ENCODE measurements at regions not wholly inside any gene's neighbourhood (a gene's known extent, or its start where the extent isn't known, plus 50 kb on each side); places are given as distances from the start of the nearest gene placed in this dataset.

DNA sequence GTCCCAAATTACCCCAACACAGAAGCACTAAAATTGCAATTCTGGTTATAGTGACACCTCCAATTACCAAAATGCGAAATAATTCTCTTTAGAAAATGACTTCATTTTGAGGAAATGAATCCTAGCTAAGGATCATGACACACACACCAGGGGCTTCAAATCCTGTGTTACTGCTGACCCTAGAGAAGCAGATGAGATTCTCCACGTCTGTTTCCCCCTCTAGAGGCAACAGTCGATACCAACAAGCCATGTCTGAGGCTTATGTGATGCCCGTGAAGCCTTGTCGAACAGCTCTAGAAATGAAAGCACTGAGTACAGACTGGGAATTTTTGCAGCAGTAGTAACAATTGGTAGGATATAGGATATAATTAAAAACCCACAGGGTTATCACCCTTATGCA is 153.6 kb upstream of the TMTC4 start:
- Histone ChIP-seq H3K79me2 (ENCODE audit: control insufficient read depth, insufficient read depth, low read length) (no peaks in the 10 kb centered on the region), H3K9me1 (ENCODE audit: control insufficient read depth, extremely low read depth, insufficient read depth, low read length) (no peaks in the 10 kb centered on the region), H2AFZ (ENCODE audit: control insufficient read depth, low read length) (no peak overlapping the region), H3K4me3 (ENCODE audit: control insufficient read depth in 2 of 3, extremely low read depth in 1 of 3, insufficient read depth in 2 of 3, low read depth in 1 of 3, low read length in 3 of 3) (no peak overlapping the region), H3K27me3 (ENCODE audit: control insufficient read depth, extremely low read depth, insufficient read depth, low read length) (no peaks in the 10 kb centered on the region), H3K9me3 (ENCODE audit: control insufficient read depth, low read depth, low read length) (no peaks in the 10 kb centered on the region), H3K4me1 (ENCODE audit: control insufficient read depth, extremely low read depth, insufficient read depth, low read length) (no peaks in the 10 kb centered on the region), H3K9ac (ENCODE audit: control insufficient read depth, extremely low read depth, insufficient read depth, low read length) (no peak overlapping the region), H4K20me1 (ENCODE audit: control insufficient read depth, extremely low read depth, insufficient read depth, low read length) (no peaks in the 10 kb centered on the region), H3K36me3 (ENCODE audit: control insufficient read depth in 2 of 2, extremely low read depth in 1 of 2, insufficient read depth in 2 of 2, low read length in 2 of 2) (no peaks in the 10 kb centered on the region), H3K4me2 (ENCODE audit: control insufficient read depth, extremely low read depth, insufficient read depth, low read depth, low read length) (no peak overlapping the region), H3K27ac (ENCODE audit: control insufficient read depth, insufficient read depth, low read length) (no peak overlapping the region)
- dilution Hi-C loops (cut with MboI; ENCODE audit: extremely low pct_ligation_motif_present, low sequenced_read_pairs) = loop anchor here (5.0 kb wide), 1 partner anchor 36 kb away; no protein-coding TSS in a partner anchor
- FAIRE-seq = no peak
- no peak for DNase-seq (ENCODE audit: low read depth, low spot score)
- TF ChIP-seq EZH2 (IDR thresholded peaks at IDR 0.05; ENCODE audit: low read length) = no peak
- peak in 1 of 3 experiments; percentile 23 for TF ChIP-seq CTCF (optimal IDR thresholded peaks at IDR 0.05 in 1 of 3, IDR thresholded peaks at IDR 0.05 in 1 of 3, conservative IDR thresholded peaks at IDR 0.05 in 1 of 3; ENCODE audit: extremely low read depth in 1 of 3, insufficient read depth in 2 of 3, low read length in 3 of 3)

GRCh38 chr13:100827489-100828176 is 153.0 kb upstream of the TMTC4 start:
- TF ChIP-seq CTCF (optimal IDR thresholded peaks at IDR 0.05 in 1 of 3, IDR thresholded peaks at IDR 0.05 in 1 of 3, conservative IDR thresholded peaks at IDR 0.05 in 1 of 3; ENCODE audit: extremely low read depth in 1 of 3, insufficient read depth in 2 of 3, low read length in 3 of 3) = no peak
- TF ChIP-seq EZH2 (IDR thresholded peaks at IDR 0.05; ENCODE audit: low read length) = no peak
- H4K20me1 ChIP-seq (ENCODE audit: control insufficient read depth, extremely low read depth, insufficient read depth, low read length) = no peaks in the 10 kb centered on the region
- FAIRE-seq (no peak), DNase-seq (ENCODE audit: low read depth, low spot score) (no peak)
- H3K4me2 ChIP-seq (ENCODE audit: control insufficient read depth, extremely low read depth, insufficient read depth, low read depth, low read length) = no peak overlapping the region
- no peaks in the 10 kb centered on the region for H3K36me3 ChIP-seq (ENCODE audit: control insufficient read depth in 2 of 2, extremely low read depth in 1 of 2, insufficient read depth in 2 of 2, low read length in 2 of 2)
- H3K27me3 ChIP-seq (ENCODE audit: control insufficient read depth, extremely low read depth, insufficient read depth, low read length) = no peaks in the 10 kb centered on the region
- no peak overlapping the region for H3K4me3 ChIP-seq (ENCODE audit: control insufficient read depth in 2 of 3, extremely low read depth in 1 of 3, insufficient read depth in 2 of 3, low read depth in 1 of 3, low read length in 3 of 3)
- H3K79me2 ChIP-seq (ENCODE audit: control insufficient read depth, insufficient read depth, low read length) = no peaks in the 10 kb centered on the region
- H3K27ac ChIP-seq (ENCODE audit: control insufficient read depth, insufficient read depth, low read length) = no peak overlapping the region
- no peaks in the 10 kb centered on the region for H3K4me1 ChIP-seq (ENCODE audit: control insufficient read depth, extremely low read depth, insufficient read depth, low read length)
- no peak overlapping the region for H3K9ac ChIP-seq (ENCODE audit: control insufficient read depth, extremely low read depth, insufficient read depth, low read length)
- no peaks in the 10 kb centered on the region for H3K9me3 ChIP-seq (ENCODE audit: control insufficient read depth, low read depth, low read length)
- H3K9me1 ChIP-seq (ENCODE audit: control insufficient read depth, extremely low read depth, insufficient read depth, low read length) = no peaks in the 10 kb centered on the region
- no peak overlapping the region for H2AFZ ChIP-seq (ENCODE audit: control insufficient read depth, low read length)
- dilution Hi-C loops (cut with MboI; ENCODE audit: extremely low pct_ligation_motif_present, low sequenced_read_pairs) = loop anchor here (5.0 kb wide), 1 partner anchor 35 kb away; no protein-coding TSS in a partner anchor
